HCT116 (cell line): ENCODE measurements at regions not wholly inside any gene's neighbourhood (a gene's known extent, or its start where the extent isn't known, plus 50 kb on each side); places are given as distances from the start of the nearest gene placed in this dataset.

Source experiments
- ATAC-seq: fragments of 200-7000 bp; cut with Tn5 transposase; 2 replicates; pipeline ENCODE4 v1.9.1; 2020; ENCODE audit warnings: mild to moderate bottlenecking, moderate library complexity
- BruUV-seq: library from RNA; stranded (reverse); fragments of 400-500 nt; replicated peaks from 2 replicates; lab custom pipeline; 2021; lab: Mats Ljungman, UMichigan
- CTCF ChIA-PET: fragments of 300-600 bp; sonication (Branson Sonifier 250); formaldehyde crosslinking; loops from one replicate; lab custom pipeline; 2021; ENCODE audit warnings: antibody characterized with exemption; lab: Charles Lee
- POLR2A ChIA-PET: fragments of 300-600, 350-600 bp; sonication (Branson Sonifier 250); formaldehyde crosslinking; loops from one replicate; lab custom pipeline; 2021; ENCODE audit warnings: antibody characterized with exemption; lab: Charles Lee
- RAD21 ChIA-PET, 2 experiments: fragments of 300-600 bp; sonication (Branson Sonifier 250); formaldehyde crosslinking; loops; one replicate each; lab custom pipeline; 2023; ENCODE audit warnings: low total read pairs in 2 of 2; ENCODE audit not compliant: uncharacterized antibody in 2 of 2, unreplicated experiment in 2 of 2, low non-redundant PET in 1 of 2; lab: Charles Lee
- DNase-seq: peaks from one replicate; pipeline ENCODE4 v3.0.0-alpha.2; 2010; ENCODE audit warnings: low read depth, low spot score
- H2AFZ ChIP-seq: fragments of 200-600 bp; shearing (Covaris generic), sonication (generic); 2 replicates; pipeline ENCODE4 v1.6.1; 2017; ENCODE audit warnings: low read depth, mixed run types, mixed read lengths, antibody characterized with exemption, low read length; ENCODE audit not compliant: poor library complexity, severe bottlenecking
- H3K27ac ChIP-seq: 2 replicates; pipeline ENCODE4 v1.5.1; 2012; ENCODE audit warnings: low read depth, low read length
- H3K27me3 ChIP-seq: fragments of 200-600 bp; sonication (generic); 2 replicates; pipeline ENCODE4 v1.6.1; 2016; ENCODE audit warnings: mixed run types, low read length, mixed read lengths; ENCODE audit not compliant: insufficient read depth
- H3K36me3 ChIP-seq, 2 experiments: fragments of 200-500 bp in 1 of 2; fragments of 200-600 bp in 1 of 2; sonication (Bioruptor generic) in 1 of 2; sonication (generic) in 1 of 2; 2 replicates each; pipeline versions ENCODE4 v1.5.1 to v1.6.1; 2014 to 2016; ENCODE audit warnings: low read length in 2 of 2, inconsistent platforms in 1 of 2, mixed read lengths in 1 of 2, mixed run types in 1 of 2; ENCODE audit not compliant: insufficient read depth in 2 of 2, control insufficient read depth in 1 of 2
- H3K4me1 ChIP-seq, 2 experiments: fragments of 200-600 bp in 1 of 2; sonication (generic) in 1 of 2; 2 replicates each; pipeline versions ENCODE4 v1.5.1 to v1.6.1; 2012 to 2017; ENCODE audit warnings: low read length in 2 of 2, inconsistent platforms in 1 of 2, mild to moderate bottlenecking in 1 of 2, mixed read lengths in 1 of 2, mixed run types in 1 of 2, moderate library complexity in 1 of 2; ENCODE audit not compliant: insufficient read depth in 2 of 2, control insufficient read depth in 1 of 2
- H3K4me2 ChIP-seq: fragments of 200-600 bp; sonication (generic); 2 replicates; pipeline ENCODE4 v1.6.1; 2017; ENCODE audit warnings: mixed run types, low read length, mixed read lengths
- H3K4me3 ChIP-seq, 2 experiments: fragments of 200-600 bp in 1 of 2; sonication (generic) in 1 of 2; replicated peaks in 1 of 2; 2 replicates each; pipeline ENCODE4 v1.5.1; 2011 to 2016; ENCODE audit warnings: low read length in 2 of 2, control low read depth in 1 of 2, low read depth in 1 of 2, mild to moderate bottlenecking in 1 of 2, mixed read lengths in 1 of 2, mixed run types in 1 of 2
- H3K79me2 ChIP-seq: fragments of 200-600 bp; sonication (generic); 2 replicates; pipeline ENCODE4 v1.6.1; 2017; ENCODE audit warnings: mild to moderate bottlenecking, mixed run types, low read length, moderate library complexity, mixed read lengths; ENCODE audit not compliant: insufficient read depth
- H3K9ac ChIP-seq: fragments of 200-600 bp; sonication (generic); 2 replicates; pipeline ENCODE4 v1.6.1; 2016; ENCODE audit warnings: low read length, mixed read lengths
- H3K9me2 ChIP-seq: fragments of 200-600 bp; sonication (generic), shearing (Covaris generic); 2 replicates; pipeline ENCODE4 v1.6.1; 2017; ENCODE audit warnings: mixed run types, mild to moderate bottlenecking, moderate library complexity; ENCODE audit not compliant: insufficient read depth
- H3K9me3 ChIP-seq, 2 experiments: fragments of 200-500 bp in 1 of 2; fragments of 200-600 bp in 1 of 2; sonication (Bioruptor generic) in 1 of 2; sonication (generic) in 1 of 2; 2 replicates each; pipeline ENCODE4 v1.6.1; 2014 to 2017; ENCODE audit warnings: low read length in 2 of 2, mixed read lengths in 2 of 2, inconsistent platforms in 1 of 2, low read depth in 1 of 2, mild to moderate bottlenecking in 1 of 2, mixed run types in 1 of 2, moderate library complexity in 1 of 2; ENCODE audit not compliant: control insufficient read depth in 1 of 2, insufficient read depth in 1 of 2
- H4K20me1 ChIP-seq: fragments of 200-600 bp; sonication (generic), shearing (Covaris generic); 2 replicates; pipeline ENCODE4 v1.6.1; 2017; ENCODE audit warnings: mixed run types, mild to moderate bottlenecking, moderate library complexity; ENCODE audit not compliant: insufficient read depth
- EGR1 ChIP-seq: IDR thresholded peaks from 2 replicates; pipeline ENCODE4 v1.6.1; 2012; ENCODE audit warnings: low read depth
- EZH2 ChIP-seq: fragments of 200-600 bp; sonication (generic); IDR thresholded peaks from 2 replicates; pipeline ENCODE4 v1.6.1; 2017; ENCODE audit warnings: antibody characterized with exemption, mixed run types
- FOSL1 ChIP-seq: IDR thresholded peaks from 2 replicates; pipeline ENCODE4 v1.6.1; 2012; ENCODE audit warnings: low read depth
- POLR2A ChIP-seq: IDR thresholded peaks from 2 replicates; pipeline ENCODE4 v1.7.0; 2011; ENCODE audit warnings: borderline replicate concordance; ENCODE audit not compliant: insufficient read depth, insufficient read length; ENCODE audit errors: extremely low read depth
- RAD21 ChIP-seq: IDR thresholded peaks from 2 replicates; pipeline ENCODE4 v1.6.1; 2012; ENCODE audit warnings: low read depth, mild to moderate bottlenecking
- SIN3A ChIP-seq: IDR thresholded peaks from 2 replicates; pipeline ENCODE4 v1.6.1; 2012; ENCODE audit warnings: low read depth
- SP1 ChIP-seq: IDR thresholded peaks from 2 replicates; pipeline ENCODE4 v1.6.1; 2012; ENCODE audit warnings: low read depth
- SRF ChIP-seq: IDR thresholded peaks from 2 replicates; pipeline ENCODE4 v1.6.1; 2012; ENCODE audit warnings: low read depth
- YY1 ChIP-seq: IDR thresholded peaks from 2 replicates; pipeline ENCODE4 v1.6.1; 2011; ENCODE audit warnings: low read length, low read depth, moderate library complexity, mild to moderate bottlenecking; ENCODE audit not compliant: insufficient replicate concordance; ENCODE audit errors: extremely low read depth
- ZBTB33 ChIP-seq: IDR thresholded peaks from 2 replicates; pipeline ENCODE4 v1.6.1; 2011; ENCODE audit warnings: mild to moderate bottlenecking, low read length, moderate library complexity; ENCODE audit not compliant: insufficient replicate concordance; ENCODE audit errors: extremely low read depth
- ZNF274 ChIP-seq: fragments of 200-500 bp; sonication (Bioruptor generic); IDR thresholded peaks from 2 replicates; pipeline ENCODE4 v1.6.1; 2014; ENCODE audit warnings: mild to moderate bottlenecking, low read depth, low read length, inconsistent platforms
- intact Hi-C: fragments of 100-400 bp; cut with micrococcal nuclease; formaldehyde crosslinking; loops from 2 replicates; pipeline ENCODE4 v1.10.0; 2022

- TF ChIP-seq ZBTB33 = no peak
- TF ChIP-seq ZNF274 = no peak
These were observed 222.6 kb downstream of the LRRC3B start (continued) for GRCh38 chr3:26845194-26845593.

GRCh38 chr3:26847680-26848079 lies 225.1 kb downstream of the LRRC3B start:
- Histone ChIP-seq H3K9ac (no peak overlapping the region), H3K4me3 (no peak overlapping the region), H2AFZ (no peak overlapping the region), H3K27me3 (no peaks in the 10 kb centered on the region; the same call in 1 of the 2 replicates), H3K9me2 (no peaks in the 10 kb centered on the region), H3K4me1 (no peaks in the 10 kb centered on the region), H3K36me3 (no peaks in the 10 kb centered on the region), H3K27ac (no peak overlapping the region), H3K9me3 (no peaks in the 10 kb centered on the region), H3K79me2 (no peaks in the 10 kb centered on the region), H4K20me1 (no peaks in the 10 kb centered on the region), H3K4me2 (no peak overlapping the region)
- RAD21 ChIA-PET = no interaction called here
- no TSS peak for BruUV-seq
- DNase-seq = no peak
- POLR2A ChIA-PET = no interaction called here
- no peak for TF ChIP-seq SIN3A
- no peak for TF ChIP-seq EZH2
- TF ChIP-seq FOSL1 = no peak
- TF ChIP-seq YY1 = no peak
- no peak for TF ChIP-seq POLR2A
- TF ChIP-seq EGR1 = no peak
- TF ChIP-seq RAD21 = no peak
- TF ChIP-seq SRF = no peak
- no peak for TF ChIP-seq SP1
- intact Hi-C loops = no loop called here
- CTCF ChIA-PET = no interaction called here
- no peak for ATAC-seq
